Activated CD8-positive, alpha-beta memory T cell treated with anti-CD3 and anti-CD28 coated beads, Interleukin-2, amount 10 ng/mL, durations not matched to agents 7 days and 5 days (primary cell): ENCODE measurements at regions not wholly inside any gene's neighbourhood (a gene's known extent, or its start where the extent isn't known, plus 50 kb on each side); places are given as distances from the start of the nearest gene placed in this dataset.

ENCODE experiments used
- ATAC-seq: fragments of 150-1000 bp; cut with Tn5 transposase; one replicate; pipeline ENCODE4 v1.10.0; 2021; ENCODE audit warnings: moderate library complexity
- CTCF ChIA-PET: fragments of 350-600 bp; sonication (Branson Sonifier 250); formaldehyde crosslinking; loops from one replicate; lab custom pipeline; 2021; ENCODE audit warnings: antibody characterized with exemption; lab: Charles Lee
- DNase-seq: peaks from one replicate; pipeline ENCODE4 v3.0.0-alpha.2; 2020
- H3K27ac Mint-ChIP-seq: one replicate; pipeline ENCODE4 v1.8.0; 2021; ENCODE audit warnings: mild to moderate bottlenecking, mixed read lengths
- H3K27me3 Mint-ChIP-seq: one replicate; pipeline ENCODE4 v1.8.0; 2021; ENCODE audit warnings: mixed read lengths
- H3K36me3 Mint-ChIP-seq: one replicate; pipeline ENCODE4 v1.8.0; 2021; ENCODE audit warnings: mild to moderate bottlenecking, mixed read lengths
- H3K4me1 Mint-ChIP-seq: one replicate; pipeline ENCODE4 v1.8.0; 2021; ENCODE audit warnings: mixed read lengths
- H3K4me3 Mint-ChIP-seq: one replicate; pipeline ENCODE4 v1.8.0; 2021; ENCODE audit warnings: mild to moderate bottlenecking, moderate library complexity, mixed read lengths
- H3K9me3 Mint-ChIP-seq: one replicate; pipeline ENCODE4 v1.8.0; 2022; ENCODE audit warnings: low read depth, mixed read lengths

GRCh38 chr10:81514811-81515210, 360.2 kb upstream of the NRG3 start:
- peaks cover 9% of the 10 kb centered on the region for H3K9me3 Mint-ChIP-seq
- H3K36me3 Mint-ChIP-seq = no peaks in the 10 kb centered on the region
- no peak for ATAC-seq
- CTCF ChIA-PET = no interaction called here
- no peaks in the 10 kb centered on the region for H3K27me3 Mint-ChIP-seq
- H3K4me3 Mint-ChIP-seq = no peak overlapping the region
- no peak for DNase-seq
- H3K4me1 Mint-ChIP-seq = no peaks in the 10 kb centered on the region
- H3K27ac Mint-ChIP-seq = no peak overlapping the region

- H3K27ac Mint-ChIP-seq = no peak overlapping the region
- H3K4me1 Mint-ChIP-seq = no peaks in the 10 kb centered on the region
- peaks cover 2% of the 10 kb centered on the region for H3K9me3 Mint-ChIP-seq
- no peaks in the 10 kb centered on the region for H3K27me3 Mint-ChIP-seq
- no peak overlapping the region for H3K4me3 Mint-ChIP-seq
- ATAC-seq (no peak), DNase-seq (no peak)
- H3K36me3 Mint-ChIP-seq = no peaks in the 10 kb centered on the region
- CTCF ChIA-PET = no interaction called here
Measured at GRCh38 chr10:81520688-81521087, 354.3 kb upstream of the NRG3 start.

- Mint-ChIP-seq H3K36me3 (no peaks in the 10 kb centered on the region), H3K9me3 (peaks cover 7% of the 10 kb centered on the region), H3K4me3 (no peak overlapping the region), H3K4me1 (no peaks in the 10 kb centered on the region), H3K27me3 (no peaks in the 10 kb centered on the region), H3K27ac (no peak overlapping the region)
- ATAC-seq = no peak
- DNase-seq = no peak
- CTCF ChIA-PET = no interaction called here
Measured at GRCh38 chr10:81524467-81524866, 350.5 kb upstream of the NRG3 start.

- H3K27me3 Mint-ChIP-seq = no peaks in the 10 kb centered on the region
- no peak overlapping the region for H3K27ac Mint-ChIP-seq
- H3K4me1 Mint-ChIP-seq = no peaks in the 10 kb centered on the region
- peaks cover 2% of the 10 kb centered on the region for H3K9me3 Mint-ChIP-seq
- CTCF ChIA-PET = no interaction called here
- ATAC-seq (no peak), DNase-seq (no peak)
- no peaks in the 10 kb centered on the region for H3K36me3 Mint-ChIP-seq
- no peak overlapping the region for H3K4me3 Mint-ChIP-seq
Measured at GRCh38 chr10:81532403-81532802, 342.6 kb upstream of the NRG3 start.

GRCh38 chr10:81534991-81535390, 340.0 kb upstream of the NRG3 start:
- ATAC-seq (no peak), DNase-seq (no peak)
- no peaks in the 10 kb centered on the region for H3K4me1 Mint-ChIP-seq
- no peak overlapping the region for H3K27ac Mint-ChIP-seq
- peaks cover 8% of the 10 kb centered on the region for H3K9me3 Mint-ChIP-seq
- no peaks in the 10 kb centered on the region for H3K36me3 Mint-ChIP-seq
- no peaks in the 10 kb centered on the region for H3K27me3 Mint-ChIP-seq
- no peak overlapping the region for H3K4me3 Mint-ChIP-seq
- CTCF ChIA-PET = no interaction called here

- DNase-seq = no peak
- H3K36me3 Mint-ChIP-seq = no peaks in the 10 kb centered on the region
- H3K4me1 Mint-ChIP-seq = no peaks in the 10 kb centered on the region
- H3K4me3 Mint-ChIP-seq = no peak overlapping the region
- H3K9me3 Mint-ChIP-seq = peaks cover 14% of the 10 kb centered on the region
- H3K27me3 Mint-ChIP-seq = no peaks in the 10 kb centered on the region
- CTCF ChIA-PET = no interaction called here
- no peak overlapping the region for H3K27ac Mint-ChIP-seq
- ATAC-seq = no peak
Measured at GRCh38 chr10:81541517-81541916, 333.5 kb upstream of the NRG3 start.

GRCh38 chr10:81546243-81546642, 328.8 kb upstream of the NRG3 start:
- no peak for ATAC-seq
- DNase-seq = no peak
- Mint-ChIP-seq H3K27me3 (no peaks in the 10 kb centered on the region), H3K27ac (no peak overlapping the region), H3K4me3 (no peak overlapping the region), H3K4me1 (no peaks in the 10 kb centered on the region), H3K36me3 (no peaks in the 10 kb centered on the region), H3K9me3 (peaks cover 22% of the 10 kb centered on the region)
- CTCF ChIA-PET = no interaction called here

GRCh38 chr10:81548160-81548559, 326.8 kb upstream of the NRG3 start:
- H3K36me3 Mint-ChIP-seq = no peaks in the 10 kb centered on the region
- CTCF ChIA-PET = no interaction called here
- H3K9me3 Mint-ChIP-seq = peaks cover 20% of the 10 kb centered on the region
- no peaks in the 10 kb centered on the region for H3K27me3 Mint-ChIP-seq
- ATAC-seq (no peak), DNase-seq (no peak)
- H3K27ac Mint-ChIP-seq = no peak overlapping the region
- no peaks in the 10 kb centered on the region for H3K4me1 Mint-ChIP-seq
- H3K4me3 Mint-ChIP-seq = no peak overlapping the region

- H3K9me3 Mint-ChIP-seq = peaks cover 14% of the 10 kb centered on the region
- H3K36me3 Mint-ChIP-seq = no peaks in the 10 kb centered on the region
- H3K27ac Mint-ChIP-seq = no peak overlapping the region
- no peak overlapping the region for H3K4me3 Mint-ChIP-seq
- DNase-seq = no peak
- CTCF ChIA-PET = no interaction called here
- no peaks in the 10 kb centered on the region for H3K4me1 Mint-ChIP-seq
- no peaks in the 10 kb centered on the region for H3K27me3 Mint-ChIP-seq
- ATAC-seq = no peak
Measured at GRCh38 chr10:81564143-81564542, 310.9 kb upstream of the NRG3 start.

- no peak for DNase-seq
- no peak overlapping the region for H3K4me3 Mint-ChIP-seq
- no peak overlapping the region for H3K27ac Mint-ChIP-seq
- ATAC-seq = no peak
- CTCF ChIA-PET = no interaction called here
- H3K4me1 Mint-ChIP-seq = no peaks in the 10 kb centered on the region
- no peaks in the 10 kb centered on the region for H3K27me3 Mint-ChIP-seq
- H3K36me3 Mint-ChIP-seq = no peaks in the 10 kb centered on the region
- H3K9me3 Mint-ChIP-seq = peaks cover 13% of the 10 kb centered on the region
Measured at GRCh38 chr10:81569488-81569887, 305.5 kb upstream of the NRG3 start.

- CTCF ChIA-PET = no interaction called here
- peaks cover 13% of the 10 kb centered on the region for H3K9me3 Mint-ChIP-seq
- H3K27me3 Mint-ChIP-seq = no peaks in the 10 kb centered on the region
- no peak for DNase-seq
- no peaks in the 10 kb centered on the region for H3K36me3 Mint-ChIP-seq
- H3K4me3 Mint-ChIP-seq = no peak overlapping the region
- no peak for ATAC-seq
- no peaks in the 10 kb centered on the region for H3K4me1 Mint-ChIP-seq
- no peak overlapping the region for H3K27ac Mint-ChIP-seq
Measured at GRCh38 chr10:81570349-81570748, 304.6 kb upstream of the NRG3 start.

- CTCF ChIA-PET = no interaction called here
- Mint-ChIP-seq H3K27ac (no peak overlapping the region), H3K4me3 (no peak overlapping the region), H3K9me3 (peaks cover 15% of the 10 kb centered on the region), H3K27me3 (no peaks in the 10 kb centered on the region), H3K36me3 (no peaks in the 10 kb centered on the region), H3K4me1 (no peaks in the 10 kb centered on the region)
- no peak for ATAC-seq
- DNase-seq = no peak
Measured at GRCh38 chr10:81570878-81571794, 303.9 kb upstream of the NRG3 start.

- Mint-ChIP-seq H3K27me3 (no peaks in the 10 kb centered on the region), H3K27ac (no peak overlapping the region), H3K4me1 (no peaks in the 10 kb centered on the region), H3K36me3 (no peaks in the 10 kb centered on the region), H3K4me3 (no peak overlapping the region), H3K9me3 (peaks cover 13% of the 10 kb centered on the region)
- CTCF ChIA-PET = interaction anchor here (0.5 kb wide), 1 partner anchor 83 kb away, joined by 3 read pairs; no protein-coding TSS in a partner anchor
- ATAC-seq = no peak
- no peak for DNase-seq
Measured at GRCh38 chr10:81575036-81575435, 300.0 kb upstream of the NRG3 start.

GRCh38 chr10:81576336-81576735, 298.7 kb upstream of the NRG3 start:
- DNase-seq (no peak), ATAC-seq (no peak)
- H3K4me1 Mint-ChIP-seq = no peaks in the 10 kb centered on the region
- CTCF ChIA-PET = no interaction called here
- H3K27ac Mint-ChIP-seq = no peak overlapping the region
- no peaks in the 10 kb centered on the region for H3K36me3 Mint-ChIP-seq
- peaks cover 13% of the 10 kb centered on the region for H3K9me3 Mint-ChIP-seq
- H3K4me3 Mint-ChIP-seq = no peak overlapping the region
- H3K27me3 Mint-ChIP-seq = no peaks in the 10 kb centered on the region
